ENCODE measurements at regions not wholly inside any gene's neighbourhood (a gene's known extent, or its start where the extent isn't known, plus 50 kb on each side); places are given as distances from the start of the nearest gene placed in this dataset.

DNA sequence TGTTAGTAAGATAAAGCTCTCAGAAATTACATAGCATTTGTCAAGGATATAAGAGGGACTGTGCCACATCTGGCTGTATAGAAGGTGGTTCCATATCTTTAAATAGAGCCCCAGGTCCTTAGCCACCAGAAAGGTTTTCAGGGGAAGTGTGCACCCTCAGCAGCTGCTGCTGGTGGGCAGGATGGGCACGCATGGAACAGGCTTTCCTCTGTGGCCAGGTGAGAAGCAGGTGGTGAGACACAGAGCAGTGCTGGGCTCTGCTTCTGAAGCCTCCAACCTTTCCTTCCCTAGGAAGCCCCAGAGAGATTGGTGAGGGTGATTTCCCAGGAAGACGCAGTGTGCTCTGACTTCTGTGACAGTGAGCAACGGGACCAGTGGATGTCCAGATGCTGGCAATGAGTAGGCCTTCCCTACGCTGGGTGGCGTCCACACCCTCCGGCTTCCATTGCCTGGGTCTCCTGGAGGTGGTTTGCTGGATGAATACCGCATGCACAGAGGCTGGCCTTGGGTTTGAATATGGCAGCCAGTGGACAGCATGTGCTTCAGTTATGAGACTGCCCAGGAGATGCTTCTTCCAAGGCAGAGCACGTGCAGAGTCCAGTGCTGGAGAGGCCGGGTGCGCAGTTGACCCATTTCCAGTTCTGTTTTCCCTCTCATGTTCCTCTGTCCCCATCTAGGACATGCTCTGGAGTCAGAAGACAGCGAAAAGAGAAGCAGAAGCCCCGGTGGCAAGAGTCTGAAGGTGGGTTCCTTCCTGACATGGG, 52.7 kb upstream of the POLG start:
- TF ChIP-seq FOXA1 (IDR thresholded peaks at IDR 0.05) (no peak), FOXM1 (IDR thresholded peaks at IDR 0.05; ENCODE audit: borderline replicate concordance) (no peak), FOXK2 (IDR thresholded peaks at IDR 0.05) (no peak), HDGF (IDR thresholded peaks at IDR 0.05; ENCODE audit: borderline replicate concordance) (no peak)

Measured in HEK293T (cell line).